Stimulated activated CD4-positive, alpha-beta T cell treated with anti-CD3 and anti-CD28 coated beads, Interleukin-4, amount 100 ng/mL, for 24 hours (primary cell): ENCODE measurements at regions not wholly inside any gene's neighbourhood (a gene's known extent, or its start where the extent isn't known, plus 50 kb on each side); places are given as distances from the start of the nearest gene placed in this dataset.
"Not testable (repeated sequence)": the region's sequence is repeated elsewhere in the genome, so short reads cannot be mapped to it uniquely, and the experiment has no call there.

Source experiments
- DNase-seq: peaks from one replicate; pipeline ENCODE4 v3.0.0-alpha.2; 2020

DNA sequence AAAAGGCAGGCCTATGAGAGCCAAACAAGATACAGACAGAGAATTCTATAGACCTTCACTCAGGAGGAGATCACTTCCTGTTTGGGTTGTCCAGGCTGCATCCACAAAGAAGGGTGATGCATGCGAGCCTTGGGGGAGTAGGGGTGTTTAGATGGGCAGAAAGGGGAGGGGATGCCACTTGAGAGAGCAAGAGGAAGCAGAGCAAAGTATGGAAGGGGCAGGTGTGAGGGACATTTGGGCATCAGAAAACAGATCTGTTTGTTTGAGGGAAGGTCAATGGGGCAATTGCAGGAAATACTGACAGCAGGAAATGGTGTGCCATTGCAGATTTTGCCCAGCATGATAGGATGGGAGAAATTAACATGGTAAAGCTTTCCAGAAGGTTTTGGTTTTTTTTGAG is 146.4 kb upstream of the FOXN3 start:
- DNase-seq = no peak

DNA sequence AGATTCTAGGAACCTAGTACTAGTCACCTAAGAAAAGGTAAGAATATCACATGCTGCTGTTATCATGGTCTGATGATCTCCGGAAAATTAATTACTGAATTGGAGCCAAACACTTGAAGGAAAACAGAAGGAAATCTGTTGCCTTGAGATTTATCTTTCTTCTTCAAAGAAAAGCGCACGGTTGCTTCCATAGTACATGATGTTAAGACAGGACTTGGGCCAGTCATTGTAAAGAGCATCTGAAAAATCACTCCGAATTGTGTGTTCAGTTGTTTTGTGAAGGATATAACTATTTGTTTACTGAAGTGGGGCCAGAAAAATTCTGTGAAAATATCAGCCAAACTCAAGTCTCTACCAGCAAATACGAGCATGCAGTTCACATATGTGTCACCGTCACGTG is 134.9 kb upstream of the FOXN3 start:
- no peak for DNase-seq

DNA sequence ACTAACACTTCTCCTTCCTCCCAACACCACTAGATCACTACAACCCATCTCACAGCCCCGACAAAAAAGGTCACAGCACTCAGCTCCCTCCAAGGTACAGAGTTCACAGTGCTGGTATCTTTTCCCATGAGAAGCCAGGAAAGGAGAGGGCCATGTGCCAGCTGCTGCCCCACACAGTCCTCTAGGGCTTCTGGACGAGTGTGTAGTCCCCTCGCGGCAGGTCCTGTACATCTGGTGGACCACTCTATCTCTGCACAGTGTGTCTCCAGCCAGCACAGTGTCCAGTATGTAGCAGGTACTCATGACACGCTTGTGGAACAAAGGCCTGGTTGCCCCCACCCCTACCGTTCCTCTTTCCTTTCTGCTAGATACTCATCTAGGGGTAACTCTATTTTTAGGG is 134.4 kb upstream of the FOXN3 start:
- DNase-seq = no peak

DNA sequence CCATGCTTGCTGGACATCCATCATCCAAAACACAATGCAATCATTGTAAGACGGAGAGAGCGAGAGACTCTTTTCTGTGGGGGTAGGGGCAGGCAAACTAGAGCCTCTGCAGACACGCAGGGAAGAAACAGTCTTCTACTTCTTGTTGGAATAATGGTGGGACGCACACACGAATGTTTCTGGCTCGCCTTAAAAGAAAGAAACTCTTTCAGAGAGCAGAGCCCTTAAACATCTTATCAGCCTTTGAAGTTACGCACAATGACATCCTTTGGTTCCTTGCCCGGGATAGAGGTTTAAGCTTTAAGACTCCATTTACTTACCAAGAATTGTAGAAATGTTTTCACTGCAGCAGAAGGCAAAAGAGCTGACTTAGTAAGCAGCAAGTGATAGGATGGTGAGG is 133.8 kb upstream of the FOXN3 start:
- DNase-seq = no peak

DNA sequence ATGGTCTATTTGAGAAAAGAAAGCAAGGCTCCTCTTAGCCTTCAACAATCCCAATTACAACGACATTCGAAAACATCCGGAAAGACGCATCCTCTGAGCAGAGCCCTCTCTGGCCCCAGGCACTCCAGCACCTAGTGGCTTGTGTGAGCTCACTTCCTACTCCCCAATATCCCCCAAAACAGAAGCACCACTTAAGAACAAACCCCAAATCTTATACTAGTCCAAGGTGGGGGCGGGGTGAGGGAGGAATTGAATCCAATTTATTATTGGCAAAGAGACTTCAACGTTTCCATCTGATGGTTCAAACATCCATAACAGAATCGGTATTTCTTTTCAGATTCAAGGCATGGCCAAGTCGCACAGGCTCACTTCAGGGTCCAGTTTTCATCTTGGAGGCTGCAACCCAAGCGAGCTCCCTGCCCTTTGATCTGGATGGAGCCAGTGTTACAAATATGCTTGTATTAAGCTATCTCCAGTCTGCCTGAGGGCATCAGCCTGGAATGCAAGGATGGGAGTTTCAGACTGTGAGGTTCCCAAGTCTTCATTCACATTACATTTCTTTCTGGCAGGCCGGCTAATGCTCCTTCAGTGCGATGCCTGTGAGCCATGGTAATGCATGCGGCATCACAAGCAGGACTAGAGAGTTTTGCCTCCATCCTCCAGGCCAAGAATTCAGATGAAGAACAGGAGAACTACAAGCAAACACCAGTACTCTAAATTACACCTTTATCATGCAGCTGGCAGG is 132.5 kb upstream of the FOXN3 start:
- DNase-seq = no peak

DNA sequence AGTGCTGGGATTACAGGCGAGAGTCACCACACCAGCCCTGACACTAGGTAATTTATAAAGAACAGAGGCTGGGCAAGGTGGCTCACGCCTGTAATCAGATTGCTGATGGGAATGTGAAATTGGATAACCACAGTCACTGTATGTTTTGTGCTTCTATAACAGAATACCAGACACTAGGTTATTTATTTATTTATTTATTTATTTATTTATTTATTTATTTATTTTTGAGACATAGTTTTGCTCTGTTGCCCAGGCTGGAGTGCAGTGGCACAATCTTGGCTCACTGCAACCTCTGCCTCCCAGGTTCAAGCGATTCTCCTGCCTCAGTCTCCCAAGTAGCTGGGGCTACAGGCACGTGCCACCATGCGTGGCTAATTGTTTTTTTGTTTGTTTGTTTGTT is 130.0 kb upstream of the FOXN3 start:
- DNase-seq = not testable (repeated sequence)

DNA sequence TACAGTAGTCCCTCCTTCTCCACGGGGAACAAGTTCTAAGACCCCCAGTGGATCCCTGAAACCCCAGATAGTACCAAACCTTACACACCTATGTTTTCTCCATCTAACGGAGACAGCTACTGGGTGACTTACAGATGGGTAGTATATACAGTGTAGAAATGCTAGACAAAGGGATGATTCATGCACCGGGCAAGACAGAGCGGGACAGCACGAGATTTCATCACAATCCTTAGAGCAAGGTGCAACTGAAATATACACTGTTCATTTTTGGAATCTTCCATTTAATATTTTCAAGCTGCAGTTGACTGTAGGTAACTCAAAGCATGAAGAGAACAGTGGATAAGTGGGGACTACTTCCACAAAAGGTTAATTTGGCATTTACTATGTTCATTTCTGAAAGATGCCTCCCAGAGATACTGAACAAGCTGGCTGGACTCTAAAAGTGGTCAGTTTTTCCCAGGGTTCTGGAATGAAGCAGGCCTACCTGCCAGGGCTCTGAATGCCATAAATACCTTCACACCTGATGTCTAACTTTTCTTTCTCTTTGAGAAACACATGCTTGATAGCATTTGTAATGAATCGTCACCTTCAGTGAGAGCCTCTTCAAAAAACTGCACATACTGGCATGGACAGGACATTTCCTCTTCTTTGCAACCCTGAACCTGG is 127.7 kb upstream of the FOXN3 start:
- no peak for DNase-seq

DNA sequence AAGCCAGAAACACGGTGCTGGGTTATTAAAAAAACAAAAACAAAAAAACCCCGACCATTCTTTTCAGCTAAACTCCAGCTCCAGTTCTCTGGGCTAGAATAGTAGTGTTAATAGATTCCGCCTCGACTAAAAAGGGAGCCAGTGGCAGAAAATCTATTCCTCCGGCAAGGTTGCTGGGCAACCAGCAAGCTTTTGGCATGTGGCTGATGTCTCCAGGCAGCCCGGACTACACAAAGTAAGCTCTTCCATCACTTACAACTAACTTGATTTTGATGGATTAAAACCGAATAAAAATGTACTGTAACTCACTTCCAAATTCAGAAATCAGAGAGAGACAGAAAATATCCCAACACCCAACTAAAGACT is 126.4 kb upstream of the FOXN3 start:
- no peak for DNase-seq

DNA sequence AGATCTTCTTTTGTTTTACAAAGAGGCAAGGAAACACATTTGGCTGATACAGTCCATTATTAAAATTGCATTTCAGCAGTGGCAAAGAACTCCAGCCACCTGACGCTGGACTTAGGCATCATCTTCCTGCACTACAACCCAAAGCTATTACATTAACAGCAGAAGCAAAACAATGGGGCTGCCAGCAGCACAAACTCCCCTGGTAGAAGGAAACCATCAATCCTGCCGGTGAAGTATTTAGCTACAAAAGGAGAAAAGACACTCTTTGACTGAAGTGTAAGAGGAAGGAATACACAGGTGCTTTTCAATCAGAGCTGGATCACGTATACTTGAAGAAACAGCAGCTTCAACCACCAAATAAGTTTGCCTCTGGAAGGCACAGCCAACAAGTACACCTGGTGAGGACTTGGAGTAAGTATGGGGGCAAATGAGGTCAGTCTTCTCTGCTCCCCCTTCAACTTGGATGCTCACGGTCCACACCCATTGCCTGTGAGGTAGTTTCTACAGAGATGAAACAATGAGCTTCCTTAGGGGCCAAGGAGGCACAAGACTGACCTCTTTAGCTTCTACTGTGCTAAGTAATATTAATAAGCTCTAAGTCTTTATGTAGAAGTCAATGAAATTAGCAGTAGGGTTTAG is 125.9 kb upstream of the FOXN3 start:
- DNase-seq = no peak

DNA sequence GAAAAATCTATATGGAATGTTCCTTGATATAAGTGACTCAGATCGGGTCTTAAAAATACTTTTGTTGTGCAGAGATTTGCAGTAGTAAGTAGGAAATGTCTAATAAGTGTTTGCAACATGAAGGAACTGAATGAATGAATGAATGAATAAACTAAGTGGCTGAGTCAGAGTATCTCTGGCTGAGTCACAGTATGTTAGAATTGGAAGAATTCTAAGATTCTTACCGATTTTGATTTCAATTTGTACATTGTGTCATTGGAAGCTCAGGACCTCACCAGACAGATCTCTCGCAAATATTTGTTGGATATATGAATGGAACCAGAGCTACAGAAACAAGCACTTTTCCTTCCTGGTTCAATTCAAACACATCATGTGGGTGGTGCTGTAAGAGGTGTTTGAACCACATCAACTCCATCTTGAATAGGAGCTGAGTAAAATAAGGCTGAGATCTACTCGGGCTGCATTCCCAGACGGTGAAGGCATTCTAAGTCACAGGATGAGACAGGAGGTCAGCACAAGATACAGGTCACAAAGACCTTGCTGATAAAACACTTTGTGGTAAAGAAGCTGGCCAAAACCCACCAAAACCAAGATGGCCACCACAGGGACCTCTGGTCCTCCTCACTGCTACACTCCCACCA is 123.9 kb upstream of the FOXN3 start:
- no peak for DNase-seq

DNA sequence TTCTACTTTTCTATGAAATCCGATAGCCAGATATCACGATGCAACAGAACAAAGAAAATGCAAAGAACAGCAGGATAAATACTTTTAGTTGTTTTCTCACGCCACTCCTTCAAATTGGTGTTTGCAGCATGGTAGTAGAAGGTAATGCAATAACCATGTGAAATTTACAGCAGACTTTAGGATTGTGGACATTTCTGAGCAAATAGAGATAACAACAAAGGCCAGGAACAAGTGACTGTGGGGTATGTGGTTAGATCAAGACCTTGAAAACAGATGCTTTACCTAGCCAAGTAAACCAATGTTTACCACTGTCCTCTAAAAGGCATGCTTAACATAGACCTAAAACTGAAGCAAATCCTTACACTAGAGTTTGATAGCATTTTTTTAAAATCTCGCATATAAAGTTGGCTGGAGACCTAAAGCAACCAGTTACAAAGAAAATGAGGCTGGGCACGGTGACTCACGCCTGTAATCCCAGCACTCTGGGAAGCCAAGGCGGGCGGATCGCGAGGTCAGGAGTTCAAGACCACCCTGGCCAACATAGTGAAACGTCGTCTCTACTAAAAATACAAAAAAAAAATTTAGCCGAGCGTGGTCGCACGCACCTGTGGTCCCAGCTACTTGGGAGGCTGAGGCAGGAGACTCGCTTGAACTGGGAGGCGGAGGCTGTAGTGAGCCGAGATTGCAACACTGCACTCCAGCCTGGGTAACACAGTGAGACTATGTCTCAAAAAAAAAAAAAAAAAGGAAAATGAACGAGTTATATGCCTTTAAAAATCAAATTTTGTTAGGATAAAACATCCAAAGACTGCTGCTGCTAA is 123.2 kb upstream of the FOXN3 start:
- DNase-seq = no peak

DNA sequence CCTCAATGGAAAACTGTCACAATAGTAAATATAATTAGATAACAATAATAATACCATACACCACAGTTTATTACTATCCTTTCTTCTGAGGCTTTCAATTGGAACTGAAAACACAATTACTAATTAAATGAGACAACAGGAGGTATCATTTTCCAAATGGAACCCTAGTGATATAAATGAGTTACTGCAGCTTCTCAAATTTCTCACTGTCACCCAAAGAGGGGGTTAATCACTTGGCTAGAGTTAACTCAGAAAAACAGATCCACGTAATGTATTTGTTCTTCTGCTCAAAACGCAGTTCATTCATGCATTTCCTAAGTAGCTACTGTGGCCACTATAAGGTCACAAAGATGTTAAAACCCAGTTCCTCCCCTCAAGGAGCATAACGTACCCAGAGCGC is 120.9 kb upstream of the FOXN3 start:
- DNase-seq = no peak

DNA sequence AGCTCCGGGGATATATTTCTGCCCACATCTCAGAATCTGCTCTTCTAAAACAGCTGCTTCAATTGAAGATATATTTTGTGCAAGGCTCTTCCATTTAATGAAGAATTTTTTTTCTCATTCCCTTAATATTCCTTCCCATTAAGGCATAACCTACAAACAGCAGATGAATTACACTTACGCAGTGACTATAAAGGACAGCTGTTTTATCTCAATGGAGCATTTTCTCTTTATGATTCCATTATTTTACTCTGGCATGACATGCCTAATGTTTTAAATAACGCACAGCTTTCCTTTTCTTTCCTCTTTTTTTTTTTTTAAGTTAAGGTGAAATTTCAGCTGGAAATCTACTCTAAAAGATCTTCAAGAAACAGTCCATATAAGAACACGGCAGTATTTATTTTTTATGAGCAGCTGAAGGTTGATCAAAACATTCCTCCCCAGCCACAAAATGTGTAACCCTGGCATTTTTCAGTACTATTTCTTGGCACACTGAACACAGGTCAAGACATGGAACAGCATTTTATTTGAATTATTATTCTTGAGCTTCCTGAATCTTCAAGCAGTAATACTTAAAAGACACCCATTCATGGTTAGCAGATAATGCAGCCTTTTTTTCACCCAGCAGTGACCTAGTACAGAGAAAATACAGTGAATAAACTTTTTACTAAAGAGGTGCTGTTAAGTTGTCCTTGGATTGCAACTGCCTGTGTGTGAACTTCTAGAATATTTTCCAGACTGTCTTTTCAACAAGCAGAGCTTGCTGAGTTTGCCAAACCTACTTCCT is 118.1 kb upstream of the FOXN3 start:
- no peak for DNase-seq

DNA sequence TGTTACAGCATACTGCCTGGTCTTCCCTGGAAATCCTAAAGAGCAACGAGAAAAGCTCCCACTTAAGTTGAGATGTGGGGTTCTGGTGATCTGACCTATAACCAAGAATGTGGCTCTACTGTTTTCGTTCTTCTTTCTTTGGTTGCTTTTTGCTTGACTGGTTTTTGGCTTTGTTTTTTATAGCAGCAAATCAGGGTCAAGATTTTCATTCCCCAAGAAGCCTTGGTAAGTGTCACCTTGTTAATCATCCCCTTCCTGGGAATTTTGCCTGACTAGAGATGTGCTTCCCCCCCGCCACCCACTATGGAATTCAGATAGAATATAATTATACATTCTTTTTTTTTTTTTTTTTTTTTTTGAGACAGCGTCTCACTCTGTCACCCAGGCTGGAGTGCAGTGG is 116.7 kb upstream of the FOXN3 start:
- DNase-seq = no peak

DNA sequence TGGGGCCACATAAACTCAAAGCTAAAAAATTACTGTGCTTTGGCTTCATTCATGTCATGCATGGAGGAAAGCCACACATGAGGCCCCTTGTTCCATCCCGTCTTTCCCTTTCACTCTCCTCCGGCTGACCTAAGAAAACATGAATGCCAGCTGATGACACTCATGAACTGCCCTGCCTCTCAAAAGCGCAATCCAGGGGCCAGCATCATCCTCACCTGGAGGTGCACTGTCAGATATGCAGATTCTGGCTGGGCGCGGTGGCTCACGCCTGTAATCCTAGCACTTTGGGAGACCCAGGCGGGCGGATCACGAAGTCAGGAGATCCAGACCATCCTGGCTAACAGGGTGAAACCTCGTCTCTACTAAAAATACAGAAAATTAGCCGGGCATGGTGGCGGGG is 116.1 kb upstream of the FOXN3 start:
- DNase-seq = no peak

DNA sequence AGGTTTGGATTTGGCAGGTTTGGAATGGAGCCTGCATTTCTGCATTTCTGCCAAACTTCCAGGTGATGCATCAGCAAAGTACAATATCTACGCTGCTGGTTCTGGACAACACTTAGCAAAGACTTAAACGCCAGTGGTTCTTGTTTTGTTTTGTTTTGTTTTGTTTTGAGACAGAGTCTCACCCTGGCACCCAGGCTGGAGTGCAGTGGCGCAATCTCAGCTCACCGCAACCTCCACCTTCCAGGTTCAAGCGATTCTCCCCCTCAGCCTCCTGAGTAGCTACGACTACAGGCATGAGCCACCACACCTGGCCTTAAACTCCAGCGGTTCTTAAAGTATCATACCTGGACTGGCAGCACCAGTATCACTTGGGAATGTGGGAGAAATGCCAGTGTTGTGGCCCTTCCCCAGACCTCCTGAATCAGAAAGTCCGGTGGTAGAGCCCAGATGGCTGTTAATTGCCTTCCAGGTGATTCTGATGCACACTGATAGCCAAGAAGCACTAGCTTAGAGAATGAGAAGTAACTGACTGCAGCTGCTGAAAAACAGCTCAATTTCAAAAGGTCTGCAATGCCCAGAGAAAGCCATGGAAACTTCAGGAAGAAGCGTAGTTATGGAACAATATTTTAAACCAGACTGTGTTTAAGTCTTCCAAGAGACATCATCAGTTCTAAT is 114.8 kb upstream of the FOXN3 start:
- DNase-seq = no peak

DNA sequence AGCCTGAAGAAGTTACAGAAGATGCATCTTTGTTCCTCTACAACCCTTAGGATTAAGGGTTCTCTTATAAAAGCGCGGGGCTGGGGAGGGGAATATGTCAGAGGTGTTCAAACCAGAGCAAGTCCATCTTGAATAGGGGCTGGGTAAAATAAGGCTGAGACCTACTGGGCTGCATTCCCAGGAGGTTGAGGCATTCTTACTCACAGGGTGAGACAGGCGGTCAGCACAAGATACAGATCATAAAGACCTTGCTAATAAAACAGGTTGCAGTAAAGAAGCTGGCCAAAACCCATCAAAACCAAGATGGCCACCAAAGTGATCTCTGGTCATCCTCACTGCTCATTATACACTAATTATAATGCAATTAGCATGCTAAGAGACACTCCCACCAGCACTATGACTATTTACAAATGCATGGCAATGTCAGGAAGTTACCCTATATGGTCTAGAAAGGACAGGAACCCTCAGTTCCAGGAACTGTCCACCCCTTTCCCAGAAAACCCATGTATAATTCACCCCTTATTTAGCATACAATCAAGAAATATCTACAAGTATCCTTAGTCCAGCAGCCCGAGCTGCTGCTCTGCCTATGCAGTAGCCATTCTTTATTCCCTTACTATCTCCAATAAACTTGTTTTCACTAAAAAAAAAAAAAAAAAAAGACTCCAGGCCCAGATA is 108.1 kb upstream of the FOXN3 start:
- DNase-seq = no peak

DNA sequence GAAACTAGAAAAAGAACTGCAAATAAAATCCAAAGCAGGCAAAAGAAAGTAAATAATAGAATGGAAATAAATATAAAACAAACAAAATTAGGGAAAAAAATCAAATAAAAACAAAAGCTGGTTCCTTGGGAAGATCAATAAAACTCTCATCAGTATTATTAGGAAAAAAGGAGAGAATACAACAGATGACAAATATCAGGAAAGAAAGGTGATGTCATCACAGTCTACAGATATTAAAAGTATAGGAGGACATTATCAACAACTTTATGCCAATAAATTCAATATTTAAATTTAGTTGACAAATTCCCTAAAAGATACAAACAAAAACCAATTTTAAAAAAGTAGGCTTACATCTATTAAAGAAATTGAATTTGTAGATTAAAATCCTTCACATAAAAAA is 107.4 kb upstream of the FOXN3 start:
- no peak for DNase-seq

DNA sequence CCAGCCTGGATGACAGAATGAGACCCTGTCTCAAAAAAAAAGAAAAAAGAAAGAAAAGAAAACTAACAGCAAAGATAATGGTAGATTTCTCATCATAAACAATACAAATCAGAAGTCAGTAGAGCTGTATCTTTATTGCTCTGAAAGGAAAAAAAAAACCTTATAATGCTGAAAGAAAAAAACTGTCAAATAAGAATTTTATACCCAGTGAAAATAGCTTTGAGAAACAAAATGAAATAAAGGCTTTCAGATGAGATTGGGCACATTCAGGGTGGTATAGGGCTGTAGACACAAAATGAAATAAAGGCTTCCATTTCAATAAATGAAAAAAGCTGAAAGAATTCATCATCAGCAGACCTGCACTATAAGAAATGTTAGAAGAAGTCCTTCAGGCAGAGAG is 105.0 kb upstream of the FOXN3 start:
- DNase-seq = no peak

DNA sequence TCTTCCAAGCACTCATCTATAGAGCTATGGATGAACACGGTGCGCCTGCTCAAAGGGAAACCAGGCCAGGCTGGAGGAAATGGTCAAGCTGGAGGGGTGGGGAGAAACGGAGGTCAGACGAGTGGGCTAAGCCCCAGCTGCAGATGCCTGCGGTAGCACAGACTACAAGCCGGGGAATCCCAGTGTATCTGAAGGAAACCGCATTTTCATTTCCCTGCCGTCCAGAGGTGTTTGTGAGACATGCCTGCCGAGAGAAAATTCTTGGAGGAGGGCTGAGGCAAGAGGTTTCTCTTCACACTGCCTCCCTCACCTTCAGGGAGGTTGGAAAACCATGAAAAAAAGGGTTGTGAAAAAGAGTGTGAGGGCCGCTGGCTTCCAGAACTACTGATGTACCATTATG is 102.0 kb upstream of the FOXN3 start:
- DNase-seq = no peak

DNA sequence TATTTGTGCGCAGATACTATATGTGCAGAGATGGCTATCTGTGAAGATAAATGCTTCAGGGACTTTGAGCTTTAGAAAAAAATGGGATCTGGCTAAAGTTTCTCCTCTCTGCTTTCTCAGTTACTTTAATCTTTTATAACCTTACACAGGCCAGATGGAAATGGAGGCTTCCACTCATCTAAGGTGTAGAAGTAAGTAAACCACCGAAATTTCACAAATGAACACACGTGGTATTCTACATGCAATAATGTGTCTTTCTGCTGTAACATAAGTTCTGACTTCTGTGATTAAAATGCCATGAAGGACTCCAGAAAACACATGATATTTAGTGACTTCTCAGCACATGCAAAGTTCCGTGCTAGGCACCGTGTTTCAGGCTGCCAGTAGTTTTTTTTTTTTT is 99.1 kb upstream of the FOXN3 start:
- DNase-seq = no peak
